ENCODE measurements at regions not wholly inside any gene's neighbourhood (a gene's known extent, or its start where the extent isn't known, plus 50 kb on each side); places are given as distances from the start of the nearest gene placed in this dataset.
"Not testable (repeated sequence)": the region's sequence is repeated elsewhere in the genome, so short reads cannot be mapped to it uniquely, and the experiment has no call there.

- DNase-seq: no peak
These were observed 138.2 kb upstream of the ADO start for GRCh38 chr10:62666275-62666674.

GRCh38 chr10:62669341-62669740 is 135.2 kb upstream of the ADO start:
- DNase-seq: no peak

- DNase-seq: no peak
These were observed 133.4 kb upstream of the ADO start for GRCh38 chr10:62671104-62671503.

- DNase-seq: no peak
These were observed 123.1 kb upstream of the ADO start for GRCh38 chr10:62681211-62681940.

- DNase-seq: no peak
These were observed 119.6 kb upstream of the ADO start for GRCh38 chr10:62684911-62685310.

GRCh38 chr10:62687230-62687748 is 117.2 kb upstream of the ADO start:
- no peak for DNase-seq

GRCh38 chr10:62688971-62689700 is 115.4 kb upstream of the ADO start:
- no peak for DNase-seq

- no peak for DNase-seq
These were observed 114.8 kb upstream of the ADO start for GRCh38 chr10:62689712-62690111.

GRCh38 chr10:62690703-62691102 is 113.8 kb upstream of the ADO start:
- no peak for DNase-seq

GRCh38 chr10:62691336-62691735 is 113.2 kb upstream of the ADO start:
- no peak for DNase-seq

GRCh38 chr10:62692085-62692484 is 112.4 kb upstream of the ADO start:
- no peak for DNase-seq

GRCh38 chr10:62693306-62693705 is 111.2 kb upstream of the ADO start:
- DNase-seq: no peak

GRCh38 chr10:62694537-62695126 is 109.9 kb upstream of the ADO start:
- no peak for DNase-seq

GRCh38 chr10:62696798-62697197 is 107.7 kb upstream of the ADO start:
- no peak for DNase-seq

- no peak for DNase-seq
These were observed 105.4 kb upstream of the ADO start for GRCh38 chr10:62699148-62699547.

- not testable (repeated sequence) for DNase-seq
These were observed 100.4 kb upstream of the ADO start for GRCh38 chr10:62704121-62704520.

GRCh38 chr10:62705789-62706188 is 98.7 kb upstream of the ADO start:
- DNase-seq: no peak

GRCh38 chr10:62707810-62708209 is 96.7 kb upstream of the ADO start:
- DNase-seq: no peak

- no peak for DNase-seq
These were observed 96.0 kb upstream of the ADO start for GRCh38 chr10:62708569-62708968.

GRCh38 chr10:62709200-62709599 is 95.3 kb upstream of the ADO start:
- no peak for DNase-seq

- no peak for DNase-seq
These were observed 94.3 kb upstream of the ADO start for GRCh38 chr10:62710182-62710581.

- DNase-seq: no peak
These were observed 89.1 kb upstream of the ADO start for GRCh38 chr10:62715383-62715782.

GRCh38 chr10:62718585-62718984 is 85.9 kb upstream of the ADO start:
- DNase-seq: no peak

- no peak for DNase-seq
These were observed 85.5 kb upstream of the ADO start for GRCh38 chr10:62719061-62719460.
